ENCODE measurements at regions not wholly inside any gene's neighbourhood (a gene's known extent, or its start where the extent isn't known, plus 50 kb on each side); places are given as distances from the start of the nearest gene placed in this dataset.

DNA sequence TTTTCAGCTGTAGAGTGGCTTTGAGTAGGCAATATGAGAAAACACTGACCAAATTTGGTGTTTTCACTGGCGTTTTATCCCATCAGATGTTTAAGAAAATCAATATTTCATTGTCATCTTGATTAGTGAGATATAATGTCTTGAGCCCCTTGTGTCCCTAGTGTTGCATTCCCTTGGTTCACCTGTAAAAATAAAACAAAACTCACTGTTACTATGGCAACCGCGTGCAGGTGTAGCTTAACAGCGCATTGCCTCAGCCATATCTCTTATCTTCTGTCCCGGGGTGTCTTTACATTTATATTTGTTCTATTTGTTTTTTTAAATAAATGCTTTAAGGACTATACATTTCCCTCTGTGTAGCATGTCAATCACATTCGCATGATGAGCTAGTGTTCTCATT lies 551.6 kb downstream of the ZIC1 start:
- CTCF ChIA-PET: no interaction called here
- POLR2A ChIA-PET: no interaction called here
- TF ChIP-seq FOXM1 (IDR thresholded peaks at IDR 0.05; ENCODE audit: borderline replicate concordance) (no peak), BHLHE40 (IDR thresholded peaks at IDR 0.05; ENCODE audit: borderline replicate concordance) (no peak)
- TF ChIP-seq, protein P1, sequence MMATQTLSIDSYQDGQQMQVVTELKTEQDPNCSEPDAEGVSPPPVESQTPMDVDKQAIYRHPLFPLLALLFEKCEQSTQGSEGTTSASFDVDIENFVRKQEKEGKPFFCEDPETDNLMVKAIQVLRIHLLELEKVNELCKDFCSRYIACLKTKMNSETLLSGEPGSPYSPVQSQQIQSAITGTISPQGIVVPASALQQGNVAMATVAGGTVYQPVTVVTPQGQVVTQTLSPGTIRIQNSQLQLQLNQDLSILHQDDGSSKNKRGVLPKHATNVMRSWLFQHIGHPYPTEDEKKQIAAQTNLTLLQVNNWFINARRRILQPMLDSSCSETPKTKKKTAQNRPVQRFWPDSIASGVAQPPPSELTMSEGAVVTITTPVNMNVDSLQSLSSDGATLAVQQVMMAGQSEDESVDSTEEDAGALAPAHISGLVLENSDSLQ (IDR thresholded peaks at IDR 0.05): no peak
- DNase-seq (ENCODE audit: extremely low spot score): no peak

DNA sequence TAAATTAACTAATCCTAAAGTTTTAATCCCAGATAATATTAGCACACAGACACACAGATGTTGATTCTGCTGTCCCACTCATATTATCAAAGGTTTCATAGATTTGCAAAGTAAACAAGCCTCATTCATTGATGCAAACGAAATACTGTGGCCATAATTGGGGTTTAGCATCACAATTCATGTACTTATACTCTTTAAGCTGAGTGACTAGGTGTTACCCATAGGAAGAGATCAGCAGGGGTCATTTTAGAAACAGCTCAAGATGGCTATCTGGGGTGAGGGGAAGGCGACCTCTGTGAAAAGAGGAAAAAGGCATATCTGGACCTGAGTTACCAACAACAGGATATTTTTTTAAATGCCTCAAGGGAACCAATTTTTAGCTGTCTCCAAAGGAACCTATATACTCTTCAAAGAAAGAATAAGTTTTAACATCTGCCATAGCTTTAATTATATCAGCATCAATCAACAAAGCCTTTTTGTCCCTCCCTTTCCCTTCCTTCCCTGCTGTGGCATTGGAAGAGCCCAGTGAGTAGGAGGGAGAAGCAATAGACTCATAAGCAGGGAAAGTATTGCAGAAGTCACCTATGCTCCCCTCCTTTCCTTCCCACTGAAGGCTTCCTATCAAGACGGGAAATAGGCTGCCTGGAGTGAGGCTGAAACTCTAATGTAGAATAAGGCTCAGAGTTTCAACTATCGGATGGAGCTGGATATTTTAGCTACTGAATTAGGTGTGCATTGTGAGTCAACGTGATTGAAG lies 553.4 kb downstream of the ZIC1 start:
- no peak for DNase-seq (ENCODE audit: extremely low spot score)
- POLR2A ChIA-PET: no interaction called here
- TF ChIP-seq FOXM1 (IDR thresholded peaks at IDR 0.05; ENCODE audit: borderline replicate concordance) (no peak), ELF4 (IDR thresholded peaks at IDR 0.05) (no peak), CTBP1 (IDR thresholded peaks at IDR 0.05; ENCODE audit: borderline replicate concordance) (no peak), SP1 (IDR thresholded peaks at IDR 0.05) (no peak), SUZ12 (IDR thresholded peaks at IDR 0.05) (no peak), NFRKB (IDR thresholded peaks at IDR 0.05) (no peak), L3MBTL2 (conservative IDR thresholded peaks at IDR 0.05) (no peak), HDGF (IDR thresholded peaks at IDR 0.05; ENCODE audit: borderline replicate concordance) (no peak)
- CTCF ChIA-PET: no interaction called here

DNA sequence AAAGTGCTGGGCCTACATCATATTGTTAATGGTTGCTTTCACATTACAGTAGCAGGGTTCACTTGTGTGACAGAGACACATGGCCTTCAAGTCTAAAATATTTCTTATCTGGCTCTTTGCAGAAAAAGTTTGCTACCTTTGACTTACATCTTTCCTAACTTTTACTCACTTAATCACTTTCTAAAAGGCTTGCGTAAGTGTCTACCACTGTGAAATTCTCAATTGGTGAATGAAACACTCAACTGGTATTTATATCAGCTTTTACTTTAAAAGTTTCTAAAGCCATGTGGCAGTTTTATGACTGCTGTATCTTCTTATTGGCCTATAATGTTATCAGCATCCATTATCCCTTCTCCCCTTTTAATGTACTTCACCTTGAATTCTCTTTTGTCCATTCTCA lies 554.5 kb downstream of the ZIC1 start:
- TF ChIP-seq FOXK2 (IDR thresholded peaks at IDR 0.05): no peak
- no peak for TF ChIP-seq SP1 (IDR thresholded peaks at IDR 0.05)
- TF ChIP-seq BHLHE40 (IDR thresholded peaks at IDR 0.05; ENCODE audit: borderline replicate concordance): no peak
- TF ChIP-seq HDGF (IDR thresholded peaks at IDR 0.05; ENCODE audit: borderline replicate concordance): no peak
- TF ChIP-seq LEF1 (IDR thresholded peaks at IDR 0.05; ENCODE audit: borderline replicate concordance): no peak
- no peak for TF ChIP-seq ELF4 (IDR thresholded peaks at IDR 0.05)
- TF ChIP-seq ZNF384 (IDR thresholded peaks at IDR 0.05): no peak
- TF ChIP-seq FOXM1 (IDR thresholded peaks at IDR 0.05; ENCODE audit: borderline replicate concordance): no peak
- TF ChIP-seq SUZ12 (IDR thresholded peaks at IDR 0.05): no peak
- TF ChIP-seq L3MBTL2 (conservative IDR thresholded peaks at IDR 0.05): no peak
- no peak for TF ChIP-seq NFRKB (IDR thresholded peaks at IDR 0.05)
- TF ChIP-seq ARNT (IDR thresholded peaks at IDR 0.05): no peak
- TF ChIP-seq CTBP1 (IDR thresholded peaks at IDR 0.05; ENCODE audit: borderline replicate concordance): no peak
- TF ChIP-seq, protein P1 (IDR thresholded peaks at IDR 0.05): no peak
- no peak for TF ChIP-seq FOXA1 (IDR thresholded peaks at IDR 0.05)
- TF ChIP-seq TARDBP (IDR thresholded peaks at IDR 0.05): no peak
- CTCF ChIA-PET: no interaction called here
- POLR2A ChIA-PET: no interaction called here
- DNase-seq (ENCODE audit: extremely low spot score): no peak

DNA sequence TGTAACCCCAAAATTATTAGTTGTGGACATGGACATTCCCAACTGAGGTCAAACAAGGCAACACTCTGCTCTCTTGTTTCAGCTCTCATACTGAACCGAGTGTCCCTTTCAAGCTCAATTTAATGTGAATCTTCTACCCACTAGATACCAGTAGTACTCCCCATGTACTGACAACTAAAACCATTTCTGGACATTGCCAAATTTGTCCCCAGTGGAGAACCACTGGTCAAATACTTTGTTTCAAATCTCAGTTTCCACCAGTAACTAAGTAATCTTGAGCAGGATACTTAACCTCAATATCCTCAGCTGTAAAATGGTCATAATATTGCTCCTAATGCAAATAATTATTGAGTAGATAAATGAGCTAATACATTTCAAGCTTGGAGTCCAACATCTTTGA lies 566.0 kb downstream of the ZIC1 start:
- ChIA-PET POLR2A (no interaction called here), CTCF (no interaction called here)
- no peak for TF ChIP-seq FOXM1 (IDR thresholded peaks at IDR 0.05; ENCODE audit: borderline replicate concordance)
- no peak for TF ChIP-seq FOXA1 (IDR thresholded peaks at IDR 0.05)
- no peak for TF ChIP-seq SUZ12 (IDR thresholded peaks at IDR 0.05)
- TF ChIP-seq ELF4 (IDR thresholded peaks at IDR 0.05): no peak
- DNase-seq (ENCODE audit: extremely low spot score): no peak

DNA sequence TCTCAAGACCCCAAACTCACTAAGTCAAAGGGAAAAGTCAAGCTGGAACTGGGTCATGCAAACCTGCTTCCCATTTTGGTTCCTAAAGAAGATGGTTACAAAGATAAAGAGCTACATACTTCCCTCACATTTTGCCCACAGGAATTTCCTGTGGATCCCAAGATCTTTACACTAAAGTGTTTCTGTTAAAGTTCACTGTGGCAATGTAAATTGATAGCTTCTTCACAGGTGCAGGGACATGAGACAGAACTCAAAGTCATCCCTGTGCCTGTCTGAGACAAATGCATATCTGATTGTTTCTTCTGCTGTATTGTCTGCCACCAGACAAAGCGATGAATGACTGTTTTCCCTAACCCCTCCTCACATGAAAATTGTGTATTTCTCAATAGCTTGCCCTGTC lies 567.8 kb downstream of the ZIC1 start:
- no peak for DNase-seq (ENCODE audit: extremely low spot score)
- CTCF ChIA-PET: no interaction called here
- TF ChIP-seq ZNF384 (IDR thresholded peaks at IDR 0.05) (no peak), CTBP1 (IDR thresholded peaks at IDR 0.05; ENCODE audit: borderline replicate concordance) (no peak)
- POLR2A ChIA-PET: no interaction called here

DNA sequence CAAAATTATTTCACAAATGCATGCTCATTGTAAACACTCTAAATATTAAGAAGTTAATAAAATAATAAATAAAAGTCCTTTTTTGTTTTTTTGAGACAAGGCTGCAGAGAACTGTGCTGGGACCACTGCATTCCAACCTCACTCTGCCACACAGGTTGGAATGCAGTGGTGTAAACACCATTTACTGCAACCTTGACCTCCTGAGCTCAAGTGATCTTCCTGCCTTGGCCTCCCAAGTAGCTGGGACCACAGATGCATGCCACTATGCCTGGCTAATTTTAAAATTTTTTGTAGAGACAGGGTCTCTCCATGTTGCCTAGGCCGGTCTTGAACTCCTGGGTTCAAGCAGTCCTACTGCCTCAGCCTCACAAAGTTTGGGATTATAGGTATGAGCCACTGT lies 578.4 kb downstream of the ZIC1 start:
- DNase-seq (ENCODE audit: extremely low spot score): no peak
- ChIA-PET POLR2A (no interaction called here), CTCF (no interaction called here)
- TF ChIP-seq BHLHE40 (IDR thresholded peaks at IDR 0.05; ENCODE audit: borderline replicate concordance) (no peak), TARDBP (IDR thresholded peaks at IDR 0.05) (no peak), FOXM1 (IDR thresholded peaks at IDR 0.05; ENCODE audit: borderline replicate concordance) (no peak), ZNF384 (IDR thresholded peaks at IDR 0.05) (no peak), SUZ12 (IDR thresholded peaks at IDR 0.05) (no peak), LEF1 (IDR thresholded peaks at IDR 0.05; ENCODE audit: borderline replicate concordance) (no peak), ELF4 (IDR thresholded peaks at IDR 0.05) (no peak), HDGF (IDR thresholded peaks at IDR 0.05; ENCODE audit: borderline replicate concordance) (no peak), NFRKB (IDR thresholded peaks at IDR 0.05) (no peak), SP1 (IDR thresholded peaks at IDR 0.05) (no peak), ARNT (IDR thresholded peaks at IDR 0.05) (no peak), CTBP1 (IDR thresholded peaks at IDR 0.05; ENCODE audit: borderline replicate concordance) (no peak), L3MBTL2 (conservative IDR thresholded peaks at IDR 0.05) (no peak), FOXA1 (IDR thresholded peaks at IDR 0.05) (no peak), FOXK2 (IDR thresholded peaks at IDR 0.05) (no peak)
- TF ChIP-seq, protein P1 (IDR thresholded peaks at IDR 0.05): no peak

DNA sequence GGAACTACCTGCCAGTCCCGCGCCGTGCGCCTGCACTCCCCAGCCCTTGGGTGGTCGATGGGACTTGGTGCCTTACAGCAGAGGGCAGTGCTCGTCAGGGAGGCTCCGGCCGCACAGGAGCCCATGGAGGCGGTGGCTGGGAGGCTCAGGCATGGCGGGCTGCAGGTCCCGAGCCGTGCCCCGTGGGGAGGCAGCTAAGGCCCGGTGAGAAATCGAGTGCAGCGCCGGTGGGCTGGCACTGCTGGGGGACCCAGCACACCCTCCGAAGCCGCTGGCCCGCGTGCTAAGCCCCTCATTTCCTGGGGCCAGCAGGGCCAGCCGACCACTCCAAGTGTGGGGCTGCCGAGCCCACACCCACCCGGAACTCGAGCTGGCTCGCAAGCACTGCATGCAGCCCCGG lies 580.2 kb downstream of the ZIC1 start:
- CTCF ChIA-PET: no interaction called here
- POLR2A ChIA-PET: no interaction called here
- no peak for DNase-seq (ENCODE audit: extremely low spot score)
- TF ChIP-seq TARDBP (IDR thresholded peaks at IDR 0.05) (no peak), LEF1 (IDR thresholded peaks at IDR 0.05; ENCODE audit: borderline replicate concordance) (no peak), ARNT (IDR thresholded peaks at IDR 0.05) (no peak), FOXM1 (IDR thresholded peaks at IDR 0.05; ENCODE audit: borderline replicate concordance) (no peak)
- TF ChIP-seq, protein P1 (IDR thresholded peaks at IDR 0.05): no peak

All from HEK293T (cell line).